Epithelial cell of esophagus (primary cell): ENCODE measurements at regions not wholly inside any gene's neighbourhood (a gene's known extent, or its start where the extent isn't known, plus 50 kb on each side); places are given as distances from the start of the nearest gene placed in this dataset.
"Not testable (repeated sequence)": the region's sequence is repeated elsewhere in the genome, so short reads cannot be mapped to it uniquely, and the experiment has no call there.

Experiments
- DNase-seq: peaks from one replicate; pipeline ENCODE4 v3.0.0; 2010; ENCODE audit warnings: low read depth
- H3K4me3 ChIP-seq: 2 replicates; pipeline ENCODE4 v1.5.1; 2011; ENCODE audit warnings: mild to moderate bottlenecking, low read length, control low read depth
- CTCF ChIP-seq: IDR thresholded peaks from 2 replicates; pipeline ENCODE4 v1.5.1; 2011; ENCODE audit warnings: low read depth, mild to moderate bottlenecking, low read length, control low read depth, inconsistent platforms; ENCODE audit not compliant: insufficient read depth; ENCODE audit errors: missing control alignments

- no peak for TF ChIP-seq CTCF
- no peak for DNase-seq
- no peak overlapping the region for H3K4me3 ChIP-seq
These were observed 330.4 kb downstream of the GBA3 start for GRCh38 chr4:23023121-23023520.

GRCh38 chr4:23022032-23022431 lies 329.3 kb downstream of the GBA3 start:
- H3K4me3 ChIP-seq: no peak overlapping the region
- no peak for TF ChIP-seq CTCF
- peak; percentile 78 for DNase-seq

- no peak for TF ChIP-seq CTCF
- DNase-seq: no peak
- H3K4me3 ChIP-seq: no peak overlapping the region
These were observed 328.3 kb downstream of the GBA3 start for GRCh38 chr4:23021040-23021439.

- not testable (repeated sequence) for DNase-seq, H3K4me3 ChIP-seq
These were observed 327.7 kb downstream of the GBA3 start for GRCh38 chr4:23020399-23020798.

- TF ChIP-seq CTCF: no peak
- no peak for DNase-seq
- H3K4me3 ChIP-seq: no peak overlapping the region
These were observed 324.2 kb downstream of the GBA3 start for GRCh38 chr4:23016981-23017380.

- H3K4me3 ChIP-seq: no peak overlapping the region
- TF ChIP-seq CTCF: no peak
- DNase-seq: no peak
These were observed 323.1 kb downstream of the GBA3 start for GRCh38 chr4:23015821-23016220.

GRCh38 chr4:23009093-23009492 lies 316.4 kb downstream of the GBA3 start:
- no peak overlapping the region for H3K4me3 ChIP-seq
- no peak for TF ChIP-seq CTCF
- no peak for DNase-seq

- DNase-seq: no peak
- no peak for TF ChIP-seq CTCF
- H3K4me3 ChIP-seq: no peak overlapping the region
These were observed 314.0 kb downstream of the GBA3 start for GRCh38 chr4:23006756-23007155.
